ENCODE measurements at regions not wholly inside any gene's neighbourhood (a gene's known extent, or its start where the extent isn't known, plus 50 kb on each side); places are given as distances from the start of the nearest gene placed in this dataset.
"Not testable (repeated sequence)": the region's sequence is repeated elsewhere in the genome, so short reads cannot be mapped to it uniquely, and the experiment has no call there.

- no peak for DNase-seq
These were observed 959.9 kb upstream of the AMELY start for GRCh38 chrY:7871304-7871932.

DNA sequence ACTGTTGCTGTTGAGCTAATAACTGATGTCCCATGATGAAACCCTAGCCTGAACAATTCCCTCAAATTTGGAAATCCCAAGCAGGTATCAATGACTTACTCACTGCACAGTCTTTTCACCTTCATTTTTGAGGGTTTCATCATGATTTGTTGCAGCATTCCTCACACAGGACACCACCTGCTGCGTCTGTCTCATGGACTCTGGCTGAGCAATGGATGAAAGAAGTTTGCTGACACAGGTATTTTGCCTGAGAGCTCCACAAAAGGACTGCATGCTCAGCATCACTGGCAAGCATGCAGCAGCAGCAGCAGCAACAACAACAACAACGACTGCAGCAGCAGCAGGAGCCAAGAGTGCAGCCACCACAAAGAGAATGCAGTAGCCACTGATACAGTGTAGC is 955.4 kb upstream of the AMELY start:
- DNase-seq: no peak

DNA sequence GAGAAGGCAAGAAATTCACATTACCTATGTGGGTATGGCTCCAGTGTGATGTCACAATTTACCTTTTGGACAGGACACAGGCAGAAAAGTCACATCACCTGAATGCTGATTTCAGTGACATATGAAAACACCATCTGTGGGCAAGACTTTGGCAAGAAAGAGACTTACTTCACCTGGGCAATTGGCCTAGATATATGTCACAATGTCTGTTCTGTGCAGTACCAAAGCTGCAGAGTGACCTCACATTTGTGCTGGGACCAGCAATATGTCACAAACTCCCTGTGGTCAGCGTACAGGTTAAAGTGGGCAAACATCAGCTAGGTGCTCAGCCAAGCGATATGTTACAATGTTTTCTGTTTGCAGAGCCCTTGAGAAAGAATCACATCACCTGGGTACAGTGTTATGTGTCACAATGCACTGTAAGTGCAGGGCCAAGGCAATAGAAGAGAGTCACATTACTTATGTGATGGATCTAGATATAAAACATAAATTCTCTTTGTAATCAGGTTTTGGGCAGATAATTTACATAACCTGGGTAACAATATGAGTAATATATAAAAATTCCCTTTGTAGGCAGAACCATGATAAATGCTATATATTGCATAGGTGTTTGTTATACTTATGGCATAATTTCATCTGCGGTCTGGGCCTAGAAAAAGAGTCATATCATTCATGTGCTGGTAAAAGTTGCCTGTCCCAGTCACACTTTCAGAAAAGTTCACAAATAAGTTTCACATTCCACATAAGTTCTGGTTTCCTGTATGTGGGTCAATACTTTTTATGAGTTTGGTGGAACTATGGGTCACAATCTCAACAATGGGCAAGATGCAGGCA is 949.4 kb upstream of the AMELY start:
- no peak for DNase-seq

- no peak for DNase-seq
These were observed 938.6 kb upstream of the AMELY start for GRCh38 chrY:7850191-7850590.

GRCh38 chrY:7845776-7846175 is 934.2 kb upstream of the AMELY start:
- DNase-seq: no peak

DNA sequence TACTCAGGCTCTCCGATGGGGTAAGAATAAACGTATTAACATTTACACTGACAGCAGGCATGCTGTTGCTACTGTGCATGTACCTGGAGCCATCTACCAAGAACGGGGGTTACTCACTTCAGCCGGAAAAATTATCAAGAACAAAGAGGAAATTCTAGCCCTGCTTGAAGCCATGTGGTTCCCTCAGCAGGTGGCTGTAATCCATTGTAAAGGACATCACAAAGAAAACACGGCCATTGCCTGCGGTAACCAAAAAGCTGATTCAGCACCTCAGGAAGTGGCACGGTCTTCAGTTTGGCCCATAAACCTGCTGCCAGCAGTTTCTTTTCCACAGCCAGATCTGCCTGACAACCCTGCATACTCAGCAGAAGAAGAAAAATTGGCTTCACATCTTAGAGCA is 925.5 kb upstream of the AMELY start:
- no peak for DNase-seq

- no peak for DNase-seq
These were observed 924.8 kb upstream of the AMELY start for GRCh38 chrY:7836366-7836765.

- DNase-seq: no peak
These were observed 923.9 kb upstream of the AMELY start for GRCh38 chrY:7835416-7835815.

- DNase-seq: no peak
These were observed 922.7 kb upstream of the AMELY start for GRCh38 chrY:7834284-7834683.

DNA sequence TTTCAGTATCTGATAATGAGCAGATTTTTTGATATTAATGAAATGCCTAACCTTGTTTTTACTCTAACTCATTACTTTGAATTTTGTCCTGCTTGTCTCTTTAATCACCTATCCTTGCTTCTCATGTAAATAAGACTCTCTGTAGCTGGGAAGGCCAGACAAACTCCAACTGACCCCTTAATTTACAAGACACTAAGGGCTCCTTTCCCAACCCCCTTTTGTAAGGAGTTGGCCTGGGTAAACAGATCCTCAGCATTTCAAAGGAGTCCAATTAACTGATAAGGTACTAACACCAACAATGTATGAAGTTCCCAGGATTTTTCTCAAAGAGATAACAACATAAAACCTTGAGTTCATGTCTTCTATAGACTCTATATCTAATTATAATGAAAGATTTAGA is 919.3 kb upstream of the AMELY start:
- DNase-seq: not testable (repeated sequence)

DNA sequence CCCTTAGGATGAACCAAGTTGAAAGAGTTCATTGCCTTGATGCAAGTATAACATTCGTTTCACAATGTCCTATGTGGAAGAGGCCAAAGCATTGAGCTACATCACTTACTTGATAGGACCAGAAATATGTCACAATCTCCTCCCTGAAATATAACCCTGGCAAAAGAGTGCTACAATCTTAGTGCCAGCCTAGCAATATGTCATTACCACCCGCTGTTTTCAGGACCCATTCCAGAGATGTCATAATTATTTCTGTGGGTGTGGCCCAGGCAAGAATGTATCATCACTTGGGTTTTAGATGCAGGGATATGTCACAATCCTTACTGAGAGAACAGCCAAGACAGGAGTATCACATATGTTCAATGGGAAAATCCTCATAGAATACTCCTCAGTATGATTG is 915.0 kb upstream of the AMELY start:
- DNase-seq: peak; percentile 3

- DNase-seq: no peak
These were observed 914.3 kb upstream of the AMELY start for GRCh38 chrY:7825874-7826273.

- no peak for DNase-seq
These were observed 909.9 kb upstream of the AMELY start for GRCh38 chrY:7821295-7822035.

- DNase-seq: peak; percentile 0
These were observed 907.4 kb upstream of the AMELY start for GRCh38 chrY:7818924-7819323.

- DNase-seq: no peak
These were observed 905.0 kb upstream of the AMELY start for GRCh38 chrY:7816567-7816966.

DNA sequence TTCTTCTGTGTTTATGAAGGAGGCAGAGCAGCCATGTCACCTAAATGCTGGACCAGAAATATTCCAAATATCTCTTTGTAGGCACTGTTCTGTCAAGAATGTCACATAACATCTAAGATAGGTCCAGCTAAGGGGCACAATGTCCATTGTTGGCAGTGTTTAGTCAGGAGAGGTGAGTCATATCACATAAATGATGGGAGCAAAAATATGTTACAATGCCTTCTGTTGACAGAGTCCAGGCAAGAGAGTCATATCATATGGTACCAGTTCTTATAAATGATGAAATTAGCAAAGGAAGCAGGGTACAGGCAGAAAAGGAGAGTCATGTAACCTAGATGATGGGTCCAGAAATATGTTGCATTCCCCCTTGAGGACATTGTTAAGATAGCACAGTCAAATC is 904.4 kb upstream of the AMELY start:
- no peak for DNase-seq

DNA sequence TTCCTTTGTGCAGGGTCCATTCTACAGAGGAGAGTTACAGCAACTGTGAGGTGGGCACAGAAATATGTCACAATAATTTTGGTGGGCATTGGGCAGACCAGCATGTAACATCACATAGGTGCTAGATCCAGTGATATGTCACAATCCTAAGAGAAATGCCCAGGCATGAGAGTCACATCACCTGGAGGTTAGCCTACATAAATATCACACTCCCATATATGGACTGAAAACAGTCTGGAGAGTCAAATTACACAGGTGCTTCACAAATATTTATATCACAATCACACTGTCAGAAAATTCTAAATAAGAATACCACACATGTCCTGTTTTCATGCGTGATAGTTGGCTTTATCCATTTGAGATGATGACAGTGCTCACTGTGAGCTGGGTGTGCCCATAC is 903.7 kb upstream of the AMELY start:
- no peak for DNase-seq

DNA sequence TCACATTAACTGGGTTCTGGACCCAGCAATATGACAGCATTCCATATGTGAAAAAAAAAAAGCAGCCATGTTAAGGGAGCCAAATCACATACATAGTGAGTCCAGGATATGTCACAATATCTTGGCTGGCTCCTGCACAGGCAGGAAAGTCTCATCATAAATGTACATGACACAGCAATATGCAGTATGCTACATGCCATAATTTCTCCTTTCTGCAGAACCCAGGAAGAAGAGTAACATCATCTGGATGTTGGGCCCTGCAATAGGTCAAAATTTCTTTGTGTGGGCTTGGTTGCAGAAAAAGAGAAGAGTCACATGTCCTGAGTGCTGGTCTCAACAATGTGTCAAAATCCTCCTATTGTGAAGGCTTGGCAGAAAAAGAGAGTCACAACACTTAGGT is 902.8 kb upstream of the AMELY start:
- DNase-seq: no peak

GRCh38 chrY:7810359-7810758 is 898.8 kb upstream of the AMELY start:
- DNase-seq: no peak

DNA sequence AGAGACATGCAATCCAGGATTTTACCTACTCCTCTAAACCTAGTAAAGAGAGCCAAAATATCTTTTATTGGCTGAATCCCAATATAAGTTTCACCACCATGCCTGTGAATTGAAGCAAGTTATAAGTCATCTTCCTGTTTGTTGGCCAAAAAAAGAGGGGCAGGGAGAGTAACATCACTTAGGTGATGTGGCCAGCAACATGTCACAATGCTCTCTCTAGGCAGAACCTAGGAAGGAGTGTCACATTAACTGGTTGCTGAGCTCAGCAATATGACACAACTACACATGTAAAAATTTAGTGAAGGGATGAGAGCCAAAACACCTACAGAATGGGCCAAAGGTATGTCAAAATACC is 895.9 kb upstream of the AMELY start:
- DNase-seq: no peak

GRCh38 chrY:7806592-7807515 is 895.3 kb upstream of the AMELY start:
- no peak for DNase-seq

GRCh38 chrY:7805624-7806023 is 894.1 kb upstream of the AMELY start:
- no peak for DNase-seq

GRCh38 chrY:7803737-7804136 is 892.2 kb upstream of the AMELY start:
- no peak for DNase-seq
